ENCODE measurements at regions not wholly inside any gene's neighbourhood (a gene's known extent, or its start where the extent isn't known, plus 50 kb on each side); places are given as distances from the start of the nearest gene placed in this dataset.
A peak's percentile ranks its signal among the peaks of the same experiment; 100 is the strongest.
"Not testable (repeated sequence)": the region's sequence is repeated elsewhere in the genome, so short reads cannot be mapped to it uniquely, and the experiment has no call there.

DNA sequence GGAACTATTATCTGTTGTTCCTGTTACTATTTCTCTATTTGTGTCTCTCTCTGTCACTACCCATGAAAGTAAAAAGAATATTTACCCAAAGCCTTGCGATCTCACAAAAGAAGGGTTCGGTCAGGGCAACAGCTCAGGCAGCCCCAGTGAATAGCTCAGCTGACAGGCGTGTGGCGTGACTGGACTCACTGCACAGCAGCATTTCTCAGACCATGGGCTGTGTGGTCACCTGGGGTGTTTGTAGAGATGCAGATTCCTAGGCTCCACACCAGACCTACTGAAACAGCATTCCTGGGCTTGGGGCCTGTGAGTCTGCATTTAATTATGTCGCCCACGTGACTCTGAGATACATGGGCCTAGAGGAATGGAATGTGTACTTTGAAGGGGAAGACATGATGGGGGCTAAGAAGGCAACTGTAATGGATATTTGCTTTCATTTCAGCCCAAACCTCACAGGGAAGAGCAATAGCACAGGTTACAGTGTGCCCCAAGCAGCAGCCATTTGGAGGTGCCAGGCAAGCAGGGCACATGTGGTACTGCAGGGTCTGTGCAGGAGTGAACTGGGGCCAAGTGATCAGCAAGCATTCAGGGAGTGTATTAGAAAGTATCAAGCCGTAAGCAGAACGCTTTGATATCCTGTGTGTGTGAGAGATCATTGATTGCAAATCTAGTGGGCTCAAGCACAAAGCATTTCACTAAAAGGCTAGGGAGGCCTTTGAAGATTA lies 90.4 kb upstream of the RBMS1 start:
- no peak for DNase-seq (ENCODE audit: low spot score)

DNA sequence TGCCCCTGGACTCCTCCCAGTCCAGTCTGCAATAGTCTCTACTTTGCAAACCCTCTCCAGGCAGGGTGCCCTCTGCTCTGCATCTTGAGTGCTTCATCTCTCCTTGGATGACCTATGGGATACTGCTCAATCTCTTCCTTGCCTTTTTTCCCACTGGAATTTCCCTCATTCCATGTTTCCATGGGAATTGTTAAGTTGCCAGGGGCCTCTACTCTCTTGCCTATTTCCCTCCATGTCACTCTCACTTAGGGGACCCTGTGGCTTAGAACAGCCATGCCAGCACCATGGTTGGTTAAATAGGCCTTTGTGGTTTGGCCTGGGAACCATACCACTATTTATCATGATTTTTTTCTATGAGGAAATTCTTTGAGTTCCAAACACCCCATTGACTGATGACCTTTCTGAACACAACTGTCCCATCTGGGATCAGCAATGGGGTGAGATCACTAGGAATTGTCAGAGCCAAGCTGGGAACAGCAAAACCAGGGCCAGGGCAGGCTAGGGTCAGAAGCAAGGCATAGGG lies 91.4 kb upstream of the RBMS1 start:
- DNase-seq (ENCODE audit: low spot score), result no peak

DNA sequence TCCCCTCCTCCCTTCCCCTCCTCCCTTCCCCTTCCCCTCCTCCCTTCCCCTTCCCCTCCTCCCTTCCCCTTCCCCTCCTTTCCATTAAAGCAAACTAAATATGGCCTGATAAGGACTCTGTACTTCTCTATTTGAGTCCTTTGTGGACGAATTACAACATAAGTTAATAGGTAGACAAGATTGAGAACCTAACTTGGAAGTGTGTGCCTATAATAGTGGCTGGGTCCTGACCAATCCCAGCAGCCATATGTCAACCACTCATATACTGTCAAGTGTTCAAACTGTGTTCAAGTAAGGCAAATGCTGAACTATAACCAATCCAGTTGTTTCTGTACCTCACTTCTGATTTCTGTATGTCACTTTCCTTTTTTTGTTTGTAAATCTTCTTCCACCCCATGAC lies 97.1 kb upstream of the RBMS1 start:
- no peak for DNase-seq (ENCODE audit: low spot score)

DNA sequence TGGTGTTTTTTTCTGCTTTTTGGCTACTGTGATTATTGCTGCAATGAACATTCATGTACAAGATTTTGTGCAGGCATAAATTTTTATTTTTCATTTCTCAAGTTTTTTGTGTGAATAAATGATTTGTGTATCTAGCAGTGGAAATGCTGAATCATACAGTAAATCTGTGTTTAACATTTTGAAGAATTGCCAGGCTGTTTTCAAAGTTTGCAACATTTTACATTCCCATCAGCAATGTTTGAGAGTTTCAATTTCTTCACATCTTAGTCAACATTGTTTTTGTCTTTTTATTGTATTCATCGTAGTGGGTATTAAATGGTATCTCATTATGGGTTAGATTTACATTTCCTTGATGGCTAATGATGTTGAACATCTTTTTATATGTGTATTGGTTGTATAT lies 98.8 kb upstream of the RBMS1 start:
- DNase-seq (ENCODE audit: low spot score), result no peak

DNA sequence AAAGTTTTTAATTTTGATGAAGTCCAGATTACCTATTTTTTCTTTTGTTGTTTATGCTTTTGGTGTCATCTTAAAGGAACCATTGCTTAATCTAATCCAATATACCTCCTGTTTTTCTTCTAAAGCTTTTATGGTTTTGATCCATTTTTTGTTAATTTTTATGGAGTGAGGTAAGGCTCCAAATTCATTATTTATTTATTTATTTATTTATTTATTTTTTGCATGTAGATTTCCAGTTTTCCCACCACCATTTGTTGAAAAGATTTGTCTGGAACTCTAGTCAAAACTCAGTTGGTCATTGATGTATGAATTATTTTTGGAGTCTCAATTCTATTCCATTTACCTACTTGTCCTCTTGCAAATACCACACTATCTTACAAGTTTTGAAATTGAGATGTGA lies 99.4 kb upstream of the RBMS1 start:
- DNase-seq (ENCODE audit: low spot score), result no peak

DNA sequence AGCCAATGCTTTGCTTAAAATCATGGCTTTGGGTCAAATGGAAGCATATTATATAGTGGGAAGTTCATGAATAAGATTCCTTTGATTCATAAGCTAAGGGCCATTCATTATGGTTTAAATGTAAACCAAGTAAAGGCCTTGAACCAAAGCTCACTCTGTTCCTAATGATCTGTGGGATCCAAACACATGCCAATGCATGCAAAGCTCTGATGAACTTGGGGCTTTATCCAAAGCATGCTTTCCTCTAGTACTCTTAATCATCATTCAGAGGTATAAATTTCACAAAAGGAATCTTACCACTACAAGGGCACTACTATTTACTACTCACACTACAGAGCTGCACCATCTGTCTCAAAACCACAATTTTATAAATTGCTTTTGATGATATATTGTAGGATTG lies 102.8 kb upstream of the RBMS1 start:
- DNase-seq (ENCODE audit: low spot score), result no peak

DNA sequence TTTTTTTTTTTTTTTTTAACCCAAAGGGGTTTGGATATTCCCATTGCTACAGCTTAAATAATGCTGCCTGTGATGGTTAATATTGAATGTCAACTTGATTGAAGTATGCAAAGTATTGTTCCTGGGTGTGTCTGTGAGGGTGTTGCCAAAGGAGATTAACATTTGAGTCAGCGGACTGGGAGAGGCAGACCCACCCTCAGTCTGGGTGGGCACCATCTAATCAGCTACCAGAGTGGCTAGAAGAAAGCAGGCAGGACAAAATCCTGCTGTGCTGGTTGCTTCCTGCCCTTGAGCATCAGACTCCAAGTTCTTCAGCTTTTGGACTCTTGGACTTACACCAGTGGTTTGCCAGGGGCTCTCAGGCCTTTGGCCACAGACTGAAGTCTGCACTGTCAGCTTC lies 106.8 kb upstream of the RBMS1 start:
- DNase-seq (ENCODE audit: low spot score), result not testable (repeated sequence)

DNA sequence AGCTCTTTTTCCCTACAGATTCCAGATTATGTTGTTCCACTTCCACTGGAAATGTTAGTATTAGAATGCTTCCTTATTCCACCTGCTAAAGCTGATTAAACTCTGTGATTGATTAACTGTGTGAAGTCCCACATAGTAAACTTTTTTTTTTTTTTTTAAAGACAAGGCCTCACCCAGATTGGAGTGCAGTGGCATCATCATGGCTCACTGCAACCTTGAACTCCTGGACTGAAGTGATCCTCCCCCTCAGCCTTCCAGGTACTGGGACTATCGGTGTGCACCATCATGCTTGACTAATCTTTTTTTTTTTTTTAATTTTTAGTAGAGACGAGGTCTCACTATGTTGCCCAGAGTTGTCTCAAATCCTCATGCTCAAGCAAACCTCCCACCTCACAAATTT lies 108.5 kb upstream of the RBMS1 start:
- DNase-seq (ENCODE audit: low spot score), result no peak

DNA sequence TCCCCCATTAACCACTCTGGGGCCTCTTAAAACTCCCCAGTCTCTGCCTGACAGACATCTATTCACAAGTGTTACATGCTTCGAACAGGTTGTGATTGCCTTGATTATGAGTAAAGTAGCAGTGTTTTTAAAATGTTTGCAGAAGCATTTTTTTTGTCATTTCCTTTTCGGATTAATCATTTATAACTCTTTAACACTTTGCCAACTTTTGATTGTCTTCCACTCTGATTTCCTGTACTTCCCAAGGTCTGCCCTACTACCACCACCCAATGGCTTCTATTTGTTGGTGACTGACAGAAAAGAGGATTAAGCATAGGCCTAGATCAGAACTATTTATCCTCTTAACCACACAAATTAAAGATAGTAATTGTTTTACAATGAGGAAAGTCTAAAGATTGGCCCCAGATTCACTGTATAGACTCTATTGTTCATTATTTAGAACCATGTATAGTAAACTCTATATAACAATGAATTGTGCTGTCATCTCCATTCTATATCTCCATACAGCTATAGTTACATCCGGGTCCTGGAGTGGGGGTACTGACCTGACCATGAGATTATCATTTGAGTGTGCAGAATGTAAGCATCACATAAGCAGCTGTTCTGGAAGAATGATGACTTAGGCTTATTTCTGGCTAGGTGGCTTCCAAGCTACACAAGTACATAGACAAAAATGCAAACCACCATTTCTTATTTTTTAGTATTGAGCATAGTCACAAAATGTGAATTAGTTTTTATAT lies 110.3 kb upstream of the RBMS1 start:
- no peak for DNase-seq (ENCODE audit: low spot score)

DNA sequence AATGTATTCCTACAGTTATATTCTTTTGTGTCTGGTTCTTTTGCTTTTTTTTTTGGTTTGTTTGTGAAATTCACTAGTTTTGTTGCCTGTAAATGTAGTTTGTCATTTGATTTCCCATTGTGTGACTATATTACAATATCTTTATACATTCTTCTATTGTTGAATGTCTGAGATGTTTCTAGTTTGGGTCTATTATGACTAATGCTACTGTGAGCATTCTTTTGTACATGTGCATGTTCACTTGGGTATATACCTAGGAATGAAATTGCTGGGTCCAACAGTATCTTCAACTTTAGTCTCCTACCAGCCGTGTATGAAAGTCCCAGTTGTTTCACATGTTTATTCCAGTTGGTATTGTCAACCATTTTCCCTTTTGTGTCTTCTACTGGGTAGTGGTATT lies 112.7 kb upstream of the RBMS1 start:
- no peak for DNase-seq (ENCODE audit: low spot score)

DNA sequence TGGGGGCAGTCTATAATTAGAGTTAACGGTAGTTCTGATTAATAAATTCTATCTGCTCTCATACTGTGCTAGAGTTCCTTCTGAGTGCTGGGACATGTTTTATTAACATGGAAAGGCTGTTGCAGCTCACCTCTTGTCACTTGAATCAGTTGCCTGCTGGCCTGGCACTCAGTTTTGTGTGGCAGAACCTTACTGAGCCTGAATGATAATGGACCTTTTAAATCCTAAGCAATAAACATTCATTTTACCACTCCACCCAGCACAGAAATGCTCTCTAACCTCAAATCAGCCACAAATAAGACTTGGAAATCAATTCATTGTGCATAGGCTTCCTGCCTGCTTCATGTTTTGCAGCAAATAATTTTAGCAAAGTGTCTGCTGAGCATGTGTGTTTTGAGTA lies 115.0 kb upstream of the RBMS1 start:
- no peak for DNase-seq (ENCODE audit: low spot score)

DNA sequence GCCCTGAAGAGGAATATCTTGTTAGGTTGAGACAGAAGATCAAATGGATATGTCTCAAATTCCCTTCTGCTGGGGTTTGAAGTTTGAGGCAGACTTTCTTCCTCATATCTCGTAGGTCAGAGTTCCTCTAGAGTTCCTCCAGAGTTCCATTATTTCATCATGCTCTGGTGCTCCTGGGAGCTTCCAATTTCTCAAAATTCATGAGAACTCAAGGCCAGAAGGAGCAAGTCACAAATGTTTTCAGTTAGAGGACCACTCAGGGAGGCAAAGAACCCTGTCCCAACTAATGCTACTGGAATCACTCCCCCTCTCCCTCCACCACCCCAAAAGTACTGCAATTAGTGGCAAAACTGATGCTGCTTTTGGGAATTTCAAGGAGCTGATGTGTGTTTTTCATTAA lies 115.7 kb upstream of the RBMS1 start:
- no peak for DNase-seq (ENCODE audit: low spot score)

DNA sequence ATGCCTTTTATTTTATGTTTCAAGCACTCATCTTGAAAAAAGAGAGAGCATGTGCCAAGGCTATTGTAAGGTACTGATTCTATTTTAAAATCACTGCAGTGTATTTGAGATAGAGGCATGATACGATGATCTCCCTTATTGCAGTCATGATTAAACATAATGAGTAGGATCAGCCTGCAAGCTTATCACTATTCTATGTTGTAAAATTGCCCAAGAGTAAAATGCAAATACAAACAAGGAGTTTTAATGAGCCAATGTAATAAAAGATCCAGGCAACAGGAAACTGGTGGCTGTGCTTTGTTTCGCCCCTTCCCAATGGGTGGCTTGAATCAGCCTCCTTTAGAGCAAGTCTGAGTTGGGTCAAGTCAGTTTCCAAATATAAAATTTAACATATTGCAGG lies 116.4 kb upstream of the RBMS1 start:
- no peak for DNase-seq (ENCODE audit: low spot score)

DNA sequence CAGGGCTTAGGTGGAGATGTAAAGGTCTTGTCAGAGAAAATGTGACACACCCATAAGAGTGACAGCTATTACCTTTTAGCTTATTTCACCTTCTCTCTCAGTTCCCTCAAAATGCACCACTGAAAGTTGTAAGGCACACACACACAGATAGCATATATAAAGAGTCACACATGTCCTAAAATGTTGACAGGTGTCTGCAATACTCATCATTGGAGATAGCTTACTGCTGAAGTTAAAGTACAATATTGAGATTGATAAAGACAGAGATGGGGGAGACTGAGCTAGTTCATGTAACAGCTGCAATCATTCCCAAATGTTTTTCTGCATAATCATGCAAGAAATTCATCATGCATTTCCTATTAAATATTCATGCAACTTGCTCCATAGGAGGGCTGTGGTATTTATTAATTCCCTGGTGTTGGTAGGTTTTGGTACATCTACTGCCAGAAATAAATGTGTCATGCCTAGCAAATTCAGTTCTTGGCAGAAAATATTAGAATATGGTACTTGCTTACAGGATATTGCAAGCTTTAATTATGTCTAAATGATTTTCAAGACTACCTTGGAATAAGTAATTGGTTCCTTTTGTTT lies 118.8 kb upstream of the RBMS1 start:
- DNase-seq (ENCODE audit: low spot score), result no peak

DNA sequence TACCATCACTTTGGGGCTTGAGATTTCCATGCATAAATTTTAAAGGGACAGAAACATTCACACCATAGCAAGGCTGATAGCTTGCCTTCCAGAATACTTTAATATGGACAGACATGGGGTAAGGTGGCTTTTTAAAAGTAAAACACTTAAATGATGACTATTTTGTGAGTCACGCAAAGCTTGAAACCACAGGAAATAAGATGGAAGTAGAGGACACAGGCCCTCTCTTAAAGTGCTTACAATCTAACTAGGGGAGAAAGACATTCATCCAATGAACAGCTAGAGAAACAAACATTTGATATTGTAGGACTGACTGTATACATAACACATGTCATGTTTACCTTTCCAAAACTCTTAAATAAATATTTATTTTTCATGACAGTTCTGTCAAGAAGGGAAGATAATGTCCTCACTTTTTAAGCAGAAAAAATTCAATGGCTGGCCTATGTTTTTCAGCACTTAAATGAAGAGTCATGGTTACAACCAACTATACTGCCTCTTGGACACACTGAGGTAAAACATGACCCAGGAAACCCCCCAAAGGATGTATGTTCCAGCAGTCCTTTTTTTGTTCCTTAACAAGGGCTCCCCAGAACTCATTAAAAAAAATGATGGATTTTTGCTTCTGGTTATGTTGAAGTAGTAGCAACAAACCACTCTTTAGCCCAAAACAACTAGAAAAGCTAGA lies 120.0 kb upstream of the RBMS1 start:
- DNase-seq (ENCODE audit: low spot score), result peak; percentile 60

DNA sequence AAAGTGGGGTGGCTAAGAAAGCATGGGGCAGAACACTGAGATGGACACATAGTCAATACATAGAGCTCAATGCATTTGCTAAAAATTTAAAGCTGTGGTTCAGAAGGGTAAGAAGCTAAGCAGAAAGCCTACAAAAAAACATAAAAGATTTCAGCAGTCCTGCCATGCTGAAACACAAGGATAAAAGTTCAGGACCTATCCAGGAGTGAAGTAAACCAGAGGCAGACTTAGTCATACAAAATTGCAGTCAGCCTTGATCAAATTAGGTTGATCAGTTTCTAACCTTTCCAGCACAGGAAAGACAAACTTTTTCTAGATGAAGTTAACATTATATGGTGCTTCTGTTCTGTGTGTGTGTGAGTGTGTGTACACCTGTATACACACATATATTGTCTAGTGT lies 120.8 kb upstream of the RBMS1 start:
- DNase-seq (ENCODE audit: low spot score), result no peak

DNA sequence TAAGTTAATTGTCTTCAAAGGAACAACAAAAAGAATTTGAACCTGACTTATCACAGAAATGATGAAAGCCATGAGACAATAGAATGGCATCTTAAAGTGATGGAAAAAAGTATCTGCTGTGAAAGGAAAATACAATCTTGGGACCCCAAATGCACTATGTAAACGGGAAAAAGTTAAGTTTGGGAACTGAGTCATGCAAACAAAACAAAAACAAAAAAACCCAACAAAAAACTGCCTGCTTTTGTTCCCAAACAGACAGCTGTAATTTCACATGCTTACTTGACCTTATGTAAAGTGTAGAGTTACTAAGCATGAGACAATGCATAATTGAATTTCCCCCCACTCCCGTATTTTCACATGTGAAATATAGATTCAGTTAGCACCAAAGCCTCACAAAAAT lies 122.1 kb upstream of the RBMS1 start:
- DNase-seq (ENCODE audit: low spot score), result no peak

DNA sequence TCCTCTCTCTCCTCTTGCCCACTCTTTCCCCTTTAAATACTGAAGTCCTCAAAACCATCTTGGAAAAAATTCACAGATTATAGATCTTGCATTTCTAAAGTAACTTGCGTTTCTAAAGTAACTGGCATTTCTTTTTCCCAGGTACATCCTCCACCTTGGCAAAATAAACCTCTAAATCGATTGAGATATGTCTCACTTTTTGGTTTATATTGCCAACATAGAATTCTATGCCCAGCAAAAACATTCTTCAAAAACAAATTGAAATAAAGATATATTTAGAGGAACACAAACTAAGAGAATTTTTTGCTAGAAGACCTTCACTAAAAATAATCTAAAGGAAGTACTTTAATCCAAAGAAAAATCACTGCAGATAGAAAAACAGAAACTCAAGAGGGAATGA lies 122.5 kb upstream of the RBMS1 start:
- no peak for DNase-seq (ENCODE audit: low spot score)

DNA sequence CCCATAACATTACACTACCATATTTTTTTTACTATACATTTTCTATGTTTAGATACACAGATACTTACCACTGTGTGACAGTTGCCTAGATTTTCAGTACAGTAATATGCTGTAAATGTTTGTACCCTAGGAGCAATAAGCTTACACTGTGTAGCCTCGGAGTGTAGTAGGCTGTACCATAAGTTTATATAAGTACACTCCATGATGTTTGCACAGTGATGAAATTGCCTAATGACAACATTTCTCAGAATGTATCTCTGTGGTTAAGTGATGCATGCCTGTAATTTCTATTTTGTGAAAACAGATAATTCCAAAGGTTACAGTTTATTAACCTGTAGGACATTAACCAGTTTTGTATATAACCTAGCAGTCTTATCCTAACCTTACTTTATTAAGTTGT lies 128.1 kb upstream of the RBMS1 start:
- no peak for DNase-seq (ENCODE audit: low spot score)

DNA sequence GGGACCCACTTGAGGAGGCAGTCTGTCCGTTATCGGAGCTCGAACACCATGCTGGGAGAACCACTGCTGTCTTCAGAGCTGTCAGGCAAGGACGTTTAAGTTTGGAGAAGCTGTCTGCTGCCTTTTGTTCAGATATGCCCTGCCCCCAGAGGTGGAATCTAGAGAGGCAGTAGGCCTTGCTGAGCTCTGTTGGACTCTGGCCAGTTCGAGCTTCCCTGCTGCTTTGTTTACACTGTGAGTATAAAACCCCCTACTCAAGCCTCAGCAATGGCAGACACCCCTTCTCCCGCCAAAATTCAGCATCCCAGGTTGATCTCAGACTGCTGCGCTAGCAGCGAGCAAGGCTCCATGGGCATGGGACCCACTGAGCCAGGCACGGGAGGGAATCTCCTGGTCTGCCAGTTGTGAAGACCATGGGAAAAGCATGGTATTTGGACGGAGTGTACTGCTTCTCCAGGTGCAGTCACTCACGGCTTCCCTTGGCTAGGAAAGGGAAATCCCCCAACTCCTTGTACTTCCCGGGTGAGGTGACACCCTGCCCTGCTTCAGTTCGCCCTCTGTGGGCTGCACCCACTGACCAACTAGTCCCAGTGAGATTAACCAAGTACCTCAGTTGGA lies 134.5 kb upstream of the RBMS1 start:
- DNase-seq (ENCODE audit: low spot score), result not testable (repeated sequence)

DNA sequence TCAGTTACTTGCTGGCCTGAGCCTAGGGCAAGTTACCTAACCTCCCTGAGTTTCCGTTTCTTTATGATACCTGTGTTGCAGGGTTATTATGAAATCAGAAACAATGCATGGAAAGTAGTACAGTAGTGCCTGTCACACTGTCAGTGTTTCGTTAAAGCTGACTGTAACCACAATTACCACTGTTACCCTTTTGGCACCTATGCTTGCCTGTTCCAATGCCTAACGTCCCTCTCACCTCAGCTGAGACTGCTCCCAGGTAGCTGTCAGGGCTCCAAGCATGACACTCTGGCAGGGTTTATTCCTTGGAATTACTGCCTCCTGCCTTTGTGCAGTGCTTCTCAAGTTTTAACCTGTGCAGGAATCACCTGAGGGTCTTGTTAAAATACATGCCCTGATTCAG lies 135.2 kb upstream of the RBMS1 start:
- no peak for DNase-seq (ENCODE audit: low spot score)

Data from H4 (cell line).